ENCODE measurements at regions not wholly inside any gene's neighbourhood (a gene's known extent, or its start where the extent isn't known, plus 50 kb on each side); places are given as distances from the start of the nearest gene placed in this dataset.

GRCh38 chr16:80033783-80034468, 433.4 kb upstream of the MAF start:
- Histone ChIP-seq H3K27me3 (ENCODE audit: control insufficient read depth, insufficient read depth, low read length) (no peaks in the 10 kb centered on the region), H3K27ac (ENCODE audit: low read length) (no peak overlapping the region), H3K9me3 (ENCODE audit: control insufficient read depth, insufficient read depth, low read depth, low read length) (no peaks in the 10 kb centered on the region), H3K4me3 (ENCODE audit: low read depth in 2 of 2, low read length in 2 of 2) (no peak overlapping the region), H3K36me3 (ENCODE audit: control insufficient read depth, insufficient read depth, low read length) (no peaks in the 10 kb centered on the region), H3K4me1 (ENCODE audit: control insufficient read depth, insufficient read depth, low read length) (no peaks in the 10 kb centered on the region)
- ATAC-seq (no peak), DNase-seq (ENCODE audit: low read depth, low spot score) (no peak)
- TF ChIP-seq CTCF (IDR thresholded peaks at IDR 0.05) (no peak), TCF7L2 (IDR thresholded peaks at IDR 0.05; ENCODE audit: low read depth, low read length) (no peak), SIN3A (IDR thresholded peaks at IDR 0.05; ENCODE audit: borderline replicate concordance, insufficient read depth, low read depth, low read length) (no peak), POLR2AphosphoS5 (IDR thresholded peaks at IDR 0.05; ENCODE audit: low read depth, low read length) (no peak)
- TF ChIP-seq, protein P1, sequence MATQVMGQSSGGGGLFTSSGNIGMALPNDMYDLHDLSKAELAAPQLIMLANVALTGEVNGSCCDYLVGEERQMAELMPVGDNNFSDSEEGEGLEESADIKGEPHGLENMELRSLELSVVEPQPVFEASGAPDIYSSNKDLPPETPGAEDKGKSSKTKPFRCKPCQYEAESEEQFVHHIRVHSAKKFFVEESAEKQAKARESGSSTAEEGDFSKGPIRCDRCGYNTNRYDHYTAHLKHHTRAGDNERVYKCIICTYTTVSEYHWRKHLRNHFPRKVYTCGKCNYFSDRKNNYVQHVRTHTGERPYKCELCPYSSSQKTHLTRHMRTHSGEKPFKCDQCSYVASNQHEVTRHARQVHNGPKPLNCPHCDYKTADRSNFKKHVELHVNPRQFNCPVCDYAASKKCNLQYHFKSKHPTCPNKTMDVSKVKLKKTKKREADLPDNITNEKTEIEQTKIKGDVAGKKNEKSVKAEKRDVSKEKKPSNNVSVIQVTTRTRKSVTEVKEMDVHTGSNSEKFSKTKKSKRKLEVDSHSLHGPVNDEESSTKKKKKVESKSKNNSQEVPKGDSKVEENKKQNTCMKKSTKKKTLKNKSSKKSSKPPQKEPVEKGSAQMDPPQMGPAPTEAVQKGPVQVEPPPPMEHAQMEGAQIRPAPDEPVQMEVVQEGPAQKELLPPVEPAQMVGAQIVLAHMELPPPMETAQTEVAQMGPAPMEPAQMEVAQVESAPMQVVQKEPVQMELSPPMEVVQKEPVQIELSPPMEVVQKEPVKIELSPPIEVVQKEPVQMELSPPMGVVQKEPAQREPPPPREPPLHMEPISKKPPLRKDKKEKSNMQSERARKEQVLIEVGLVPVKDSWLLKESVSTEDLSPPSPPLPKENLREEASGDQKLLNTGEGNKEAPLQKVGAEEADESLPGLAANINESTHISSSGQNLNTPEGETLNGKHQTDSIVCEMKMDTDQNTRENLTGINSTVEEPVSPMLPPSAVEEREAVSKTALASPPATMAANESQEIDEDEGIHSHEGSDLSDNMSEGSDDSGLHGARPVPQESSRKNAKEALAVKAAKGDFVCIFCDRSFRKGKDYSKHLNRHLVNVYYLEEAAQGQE (IDR thresholded peaks at IDR 0.05; ENCODE audit: insufficient read depth in 1 of 2, low read depth in 2 of 2, low read length in 1 of 2), result no peak
- intact Hi-C loops (cut with micrococcal nuclease; ENCODE audit: unreplicated experiment) (loop anchor here (5.0 kb wide), 1 partner anchor 203 kb away; no protein-coding TSS in a partner anchor), in situ Hi-C loops (cut with HindIII; ENCODE audit: low pct_unique_long_range_greater_than_20kb, low sequenced_read_pairs) (no loop called here)
- POLR2A ChIA-PET, result no interaction called here
- no TSS peak for BruUV-seq (replicated peaks)
- CTCF ChIA-PET, result no interaction called here

- no TSS peak for BruUV-seq (replicated peaks)
- Histone ChIP-seq H3K27ac (ENCODE audit: low read length) (no peak overlapping the region), H3K36me3 (ENCODE audit: control insufficient read depth, insufficient read depth, low read length) (no peaks in the 10 kb centered on the region), H3K4me1 (ENCODE audit: control insufficient read depth, insufficient read depth, low read length) (no peaks in the 10 kb centered on the region), H3K27me3 (ENCODE audit: control insufficient read depth, insufficient read depth, low read length) (no peaks in the 10 kb centered on the region), H3K9me3 (ENCODE audit: control insufficient read depth, insufficient read depth, low read depth, low read length) (no peaks in the 10 kb centered on the region), H3K4me3 (ENCODE audit: low read depth in 2 of 2, low read length in 2 of 2) (no peak overlapping the region)
- POLR2A ChIA-PET, result no interaction called here
- TF ChIP-seq CTCF (IDR thresholded peaks at IDR 0.05) (no peak), SIN3A (IDR thresholded peaks at IDR 0.05; ENCODE audit: borderline replicate concordance, insufficient read depth, low read depth, low read length) (no peak), POLR2AphosphoS5 (IDR thresholded peaks at IDR 0.05; ENCODE audit: low read depth, low read length) (no peak), TCF7L2 (IDR thresholded peaks at IDR 0.05; ENCODE audit: low read depth, low read length) (no peak)
- TF ChIP-seq, protein P1 (IDR thresholded peaks at IDR 0.05; ENCODE audit: insufficient read depth in 1 of 2, low read depth in 2 of 2, low read length in 1 of 2), result no peak
- DNase-seq (ENCODE audit: low read depth, low spot score) (no peak), ATAC-seq (no peak)
- intact Hi-C loops (cut with micrococcal nuclease; ENCODE audit: unreplicated experiment) (loop anchor here (5.0 kb wide), 1 partner anchor 207 kb away; no protein-coding TSS in a partner anchor), in situ Hi-C loops (cut with HindIII; ENCODE audit: low pct_unique_long_range_greater_than_20kb, low sequenced_read_pairs) (no loop called here)
- CTCF ChIA-PET, result no interaction called here
These were observed 429.4 kb upstream of the MAF start for GRCh38 chr16:80029761-80030481.
